Activated CD4-positive, alpha-beta T cell treated with anti-CD3 and anti-CD28 coated beads for 4 hours (primary cell): ENCODE measurements at regions not wholly inside any gene's neighbourhood (a gene's known extent, or its start where the extent isn't known, plus 50 kb on each side); places are given as distances from the start of the nearest gene placed in this dataset.

Experiments used
- DNase-seq, 2 donors: peaks; one replicate each; pipeline ENCODE4 v3.0.0-alpha.2; 2020

GRCh38 chr3:120544361-120544760, 51.8 kb upstream of the NDUFB4 start:
- DNase-seq: no peak

- DNase-seq: no peak
Measured at GRCh38 chr3:120536642-120537041, 59.5 kb upstream of the NDUFB4 start.

GRCh38 chr3:120532969-120533368, 63.2 kb upstream of the NDUFB4 start:
- no peak for DNase-seq

GRCh38 chr3:120528163-120528562, 68.0 kb upstream of the NDUFB4 start:
- DNase-seq: no peak

GRCh38 chr3:120526011-120526870, 69.9 kb upstream of the NDUFB4 start:
- DNase-seq: no peak

- DNase-seq: no peak
Measured at GRCh38 chr3:120524171-120524923, 71.8 kb upstream of the NDUFB4 start.

GRCh38 chr3:120516136-120516535, 65.3 kb upstream of the FSTL1 start:
- DNase-seq: no peak

GRCh38 chr3:120512655-120513054, 61.9 kb upstream of the FSTL1 start:
- DNase-seq: no peak

- DNase-seq: peak in 1 of 2 donors; percentile 5
Measured at GRCh38 chr3:120506828-120507774, 56.3 kb upstream of the FSTL1 start.

- no peak for DNase-seq
Measured at GRCh38 chr3:120506076-120506827, 55.5 kb upstream of the FSTL1 start.

- no peak for DNase-seq
Measured at GRCh38 chr3:120503727-120504616, 53.2 kb upstream of the FSTL1 start.

GRCh38 chr3:120502116-120502515, 51.3 kb upstream of the FSTL1 start:
- no peak for DNase-seq
